GM12878 (cell line): ENCODE measurements at regions not wholly inside any gene's neighbourhood (a gene's known extent, or its start where the extent isn't known, plus 50 kb on each side); places are given as distances from the start of the nearest gene placed in this dataset.

Source experiments
- EZH2 ChIP-seq: IDR thresholded peaks from 2 replicates; pipeline ENCODE4 v1.6.1; 2012; ENCODE audit warnings: low read depth, mild to moderate bottlenecking, control low read depth, inconsistent platforms, low read length, borderline replicate concordance; ENCODE audit not compliant: control insufficient read depth
- NRF1 ChIP-seq: conservative IDR thresholded peaks from 2 replicates; pipeline ENCODE4 v1.6.1; 2011; ENCODE audit warnings: mild to moderate bottlenecking, low read depth, low read length, improper control_type of control experiment
- POLR2AphosphoS5 ChIP-seq: IDR thresholded peaks from 2 replicates; pipeline ENCODE4 v1.6.1; 2011; ENCODE audit warnings: mild to moderate bottlenecking, low read length, inconsistent platforms
- RAD21 ChIP-seq: IDR thresholded peaks from 2 replicates; pipeline ENCODE4 v1.6.1; 2011; ENCODE audit warnings: mild to moderate bottlenecking, low read depth, low read length, moderate library complexity; ENCODE audit not compliant: insufficient read depth
- USF2 ChIP-seq: IDR thresholded peaks from 2 replicates; pipeline ENCODE4 v1.6.1; 2011; ENCODE audit warnings: low read depth, low read length, improper control_type of control experiment, borderline replicate concordance
- TF ChIP-seq, protein P1 (sequence below), 3 experiments: IDR thresholded peaks in 2 of 3; conservative IDR thresholded peaks in 1 of 3; 2 replicates each; pipeline ENCODE4 v1.5.1; 2011; ENCODE audit warnings: low read depth in 3 of 3, low read length in 3 of 3, mild to moderate bottlenecking in 3 of 3, control low read depth in 2 of 3, moderate library complexity in 2 of 3, inconsistent platforms in 1 of 3, mixed read lengths in 1 of 3; ENCODE audit not compliant: control insufficient read depth in 2 of 3, insufficient read depth in 1 of 3; ENCODE audit errors: extremely low read depth in 1 of 3

DNA sequence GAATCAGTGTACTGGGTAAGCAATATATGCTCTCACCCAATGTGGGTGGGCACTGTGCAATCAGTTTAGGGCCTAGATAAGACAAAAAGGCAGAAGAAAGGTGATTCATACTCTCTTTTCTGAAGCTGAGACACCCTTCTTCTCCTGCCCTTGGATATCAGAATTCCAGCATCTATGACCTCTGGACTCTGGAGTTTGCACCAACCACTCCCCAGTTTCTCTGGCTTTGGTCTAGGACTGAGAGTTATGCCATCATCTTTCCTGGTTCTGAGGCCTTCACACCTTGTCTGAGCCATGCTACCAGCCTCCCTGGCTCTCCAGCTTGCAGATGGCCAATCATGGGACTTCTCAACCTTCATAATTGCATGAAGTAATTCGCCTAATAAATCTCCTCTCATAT is 724.6 kb upstream of the TYRP1 start:
- TF ChIP-seq NRF1 (no peak), EZH2 (no peak), USF2 (no peak), POLR2AphosphoS5 (no peak), RAD21 (no peak)
- TF ChIP-seq, protein P1, sequence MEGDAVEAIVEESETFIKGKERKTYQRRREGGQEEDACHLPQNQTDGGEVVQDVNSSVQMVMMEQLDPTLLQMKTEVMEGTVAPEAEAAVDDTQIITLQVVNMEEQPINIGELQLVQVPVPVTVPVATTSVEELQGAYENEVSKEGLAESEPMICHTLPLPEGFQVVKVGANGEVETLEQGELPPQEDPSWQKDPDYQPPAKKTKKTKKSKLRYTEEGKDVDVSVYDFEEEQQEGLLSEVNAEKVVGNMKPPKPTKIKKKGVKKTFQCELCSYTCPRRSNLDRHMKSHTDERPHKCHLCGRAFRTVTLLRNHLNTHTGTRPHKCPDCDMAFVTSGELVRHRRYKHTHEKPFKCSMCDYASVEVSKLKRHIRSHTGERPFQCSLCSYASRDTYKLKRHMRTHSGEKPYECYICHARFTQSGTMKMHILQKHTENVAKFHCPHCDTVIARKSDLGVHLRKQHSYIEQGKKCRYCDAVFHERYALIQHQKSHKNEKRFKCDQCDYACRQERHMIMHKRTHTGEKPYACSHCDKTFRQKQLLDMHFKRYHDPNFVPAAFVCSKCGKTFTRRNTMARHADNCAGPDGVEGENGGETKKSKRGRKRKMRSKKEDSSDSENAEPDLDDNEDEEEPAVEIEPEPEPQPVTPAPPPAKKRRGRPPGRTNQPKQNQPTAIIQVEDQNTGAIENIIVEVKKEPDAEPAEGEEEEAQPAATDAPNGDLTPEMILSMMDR (IDR thresholded peaks at IDR 0.05 in 2 of 3, conservative IDR thresholded peaks at IDR 0.05 in 1 of 3; ENCODE audit: control insufficient read depth in 2 of 3, extremely low read depth in 1 of 3, insufficient read depth in 1 of 3, low read depth in 3 of 3, low read length in 3 of 3): no peak
